Mesothelial cell of epicardium (in vitro differentiated cells): ENCODE measurements at regions not wholly inside any gene's neighbourhood (a gene's known extent, or its start where the extent isn't known, plus 50 kb on each side); places are given as distances from the start of the nearest gene placed in this dataset.

Experiments
- DNase-seq, 2 experiments: peaks; one replicate each; pipeline ENCODE4 v3.0.0; 2021; ENCODE audit warnings: low spot score in 2 of 2; ENCODE audit not compliant: unreplicated experiment in 2 of 2
- H3K27ac Mint-ChIP-seq: 2 replicates; pipeline ENCODE4 v1.8.0; 2021; ENCODE audit warnings: mixed read lengths
- H3K27me3 Mint-ChIP-seq: 2 replicates; pipeline ENCODE4 v1.8.0; 2021; ENCODE audit warnings: low read depth, mixed read lengths
- H3K36me3 Mint-ChIP-seq: 2 replicates; pipeline ENCODE4 v1.8.0; 2021; ENCODE audit warnings: mixed read lengths
- H3K4me1 Mint-ChIP-seq: 2 replicates; pipeline ENCODE4 v1.8.0; 2021; ENCODE audit warnings: mixed read lengths
- H3K4me3 Mint-ChIP-seq: 2 replicates; pipeline ENCODE4 v1.8.0; 2021; ENCODE audit warnings: mild to moderate bottlenecking, moderate library complexity, mixed read lengths
- H3K9me3 Mint-ChIP-seq: 2 replicates; pipeline ENCODE4 v1.8.0; 2021; ENCODE audit warnings: mixed read lengths
- CTCF ChIP-seq: fragments of 200-600 bp; sonication (generic); IDR thresholded peaks from one replicate; pipeline ENCODE4 v1.5.0; 2021; ENCODE audit warnings: antibody characterized with exemption; ENCODE audit not compliant: unreplicated experiment

DNA sequence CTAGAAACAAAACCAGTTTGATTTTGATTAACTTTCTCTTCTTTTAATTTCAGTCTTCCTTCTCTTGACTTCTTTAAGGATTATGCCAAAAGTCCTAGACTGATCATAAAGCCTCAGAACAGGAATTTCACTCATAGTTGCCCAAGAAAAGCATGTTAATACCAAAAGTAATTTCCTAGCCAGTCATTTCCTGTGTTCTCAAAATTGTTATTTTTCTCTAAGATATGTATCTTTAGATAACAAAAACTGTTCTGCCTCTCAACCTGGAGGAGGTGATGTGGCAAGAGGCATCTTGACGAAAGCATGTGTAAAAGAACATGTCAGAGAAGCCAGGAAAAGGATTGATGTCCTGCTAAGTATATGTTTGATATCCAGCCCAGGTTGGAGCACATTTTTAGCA is 78.0 kb upstream of the IPO9 start:
- peaks cover 1% of the 10 kb centered on the region for H3K36me3 Mint-ChIP-seq
- no peak for TF ChIP-seq CTCF
- no peaks in the 10 kb centered on the region for H3K27me3 Mint-ChIP-seq
- H3K27ac Mint-ChIP-seq = peak overlapping the region; percentile 84
- H3K9me3 Mint-ChIP-seq = no peaks in the 10 kb centered on the region
- H3K4me1 Mint-ChIP-seq = peaks cover 66% of the 10 kb centered on the region
- no peak for DNase-seq
- no peak overlapping the region for H3K4me3 Mint-ChIP-seq

DNA sequence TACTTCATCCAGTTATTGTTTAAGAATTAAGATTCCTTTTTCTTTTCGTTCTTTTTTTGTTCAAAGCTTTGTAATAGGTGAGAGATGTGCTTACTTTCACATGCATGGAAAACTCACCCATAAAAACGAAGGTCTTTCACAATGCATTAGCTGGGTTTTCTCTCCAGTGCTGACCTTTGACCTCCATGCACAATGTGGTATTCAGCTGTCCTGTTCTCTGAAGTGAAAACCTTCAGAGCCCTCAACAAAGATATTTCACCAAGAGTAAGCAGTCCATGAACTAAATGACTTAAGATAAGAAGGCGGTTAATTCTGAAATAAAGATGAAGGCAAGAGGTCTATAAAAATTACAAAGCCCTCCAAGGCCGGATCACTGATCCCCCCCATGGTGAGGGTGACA is 77.1 kb upstream of the IPO9 start:
- Mint-ChIP-seq H3K9me3 (no peaks in the 10 kb centered on the region), H3K36me3 (peaks cover 1% of the 10 kb centered on the region), H3K27ac (no peak overlapping the region), H3K27me3 (no peaks in the 10 kb centered on the region), H3K4me3 (no peak overlapping the region), H3K4me1 (peaks cover 74% of the 10 kb centered on the region)
- no peak for DNase-seq
- TF ChIP-seq CTCF = no peak

DNA sequence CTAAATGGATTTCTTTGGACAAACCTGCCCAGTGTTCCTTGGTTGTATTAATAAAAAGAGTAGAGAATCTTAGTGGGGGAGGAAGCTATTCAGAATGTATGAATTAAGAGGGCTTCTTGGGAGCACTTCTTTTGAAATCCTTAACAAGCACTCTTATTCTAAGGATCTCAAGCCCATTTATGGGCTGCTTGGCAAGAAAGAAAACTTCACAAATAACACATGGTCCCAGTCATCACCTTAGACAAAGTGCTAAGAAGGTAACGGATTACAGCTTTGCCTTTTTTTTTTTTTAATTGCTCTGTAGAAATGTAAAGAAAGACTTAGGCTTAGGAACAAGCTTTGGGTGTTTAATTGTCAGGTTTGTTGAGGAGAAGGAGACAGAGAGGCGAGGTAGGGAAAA is 76.6 kb upstream of the IPO9 start:
- no peaks in the 10 kb centered on the region for H3K36me3 Mint-ChIP-seq
- H3K27ac Mint-ChIP-seq = no peak overlapping the region
- no peak overlapping the region for H3K4me3 Mint-ChIP-seq

GRCh38 chr1:201753492-201753891 is 75.5 kb upstream of the IPO9 start:
- Mint-ChIP-seq H3K4me1 (peaks cover 74% of the 10 kb centered on the region), H3K4me3 (no peak overlapping the region), H3K27me3 (no peaks in the 10 kb centered on the region), H3K9me3 (no peaks in the 10 kb centered on the region), H3K36me3 (no peaks in the 10 kb centered on the region), H3K27ac (peak overlapping the region; percentile 30)
- DNase-seq = no peak
- no peak for TF ChIP-seq CTCF

More for the DNA sequence above, 76.6 kb upstream of the IPO9 start:
- H3K9me3 Mint-ChIP-seq = no peaks in the 10 kb centered on the region
- no peaks in the 10 kb centered on the region for H3K27me3 Mint-ChIP-seq
- DNase-seq = no peak
- H3K4me1 Mint-ChIP-seq = peaks cover 77% of the 10 kb centered on the region
- TF ChIP-seq CTCF = no peak

- H3K4me3 Mint-ChIP-seq = no peak overlapping the region
- TF ChIP-seq CTCF = no peak
- H3K27ac Mint-ChIP-seq = peak overlapping the region; percentile 40
- H3K4me1 Mint-ChIP-seq = peaks cover 78% of the 10 kb centered on the region
- no peaks in the 10 kb centered on the region for H3K36me3 Mint-ChIP-seq
- DNase-seq = no peak
- no peaks in the 10 kb centered on the region for H3K27me3 Mint-ChIP-seq
- H3K9me3 Mint-ChIP-seq = no peaks in the 10 kb centered on the region
These were observed 74.6 kb upstream of the IPO9 start for GRCh38 chr1:201754353-201754752.

DNA sequence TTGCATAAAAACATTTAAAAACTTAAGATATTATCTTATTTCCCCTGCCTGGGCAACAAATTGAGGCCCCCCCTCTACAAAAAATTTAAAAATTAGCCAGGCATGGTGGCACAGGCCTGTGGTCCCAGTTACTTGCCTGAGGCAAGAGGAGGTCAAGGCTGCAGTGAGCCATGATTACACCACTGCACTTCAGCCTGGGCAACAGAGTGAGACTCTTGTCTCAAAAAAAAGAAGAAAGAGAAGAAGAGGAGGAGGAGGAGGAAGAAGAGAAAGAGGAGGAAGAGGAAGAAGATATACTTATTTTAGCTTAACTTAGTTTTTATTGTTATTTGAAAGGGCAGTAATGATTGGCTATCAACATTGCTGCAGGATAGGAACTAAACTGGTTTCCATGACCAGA is 73.8 kb upstream of the IPO9 start:
- Mint-ChIP-seq H3K36me3 (no peaks in the 10 kb centered on the region), H3K9me3 (no peaks in the 10 kb centered on the region), H3K27me3 (no peaks in the 10 kb centered on the region), H3K27ac (no peak overlapping the region), H3K4me3 (no peak overlapping the region), H3K4me1 (peaks cover 77% of the 10 kb centered on the region)
- DNase-seq = no peak
- TF ChIP-seq CTCF = no peak
